ENCODE measurements at regions not wholly inside any gene's neighbourhood (a gene's known extent, or its start where the extent isn't known, plus 50 kb on each side); places are given as distances from the start of the nearest gene placed in this dataset.

DNA sequence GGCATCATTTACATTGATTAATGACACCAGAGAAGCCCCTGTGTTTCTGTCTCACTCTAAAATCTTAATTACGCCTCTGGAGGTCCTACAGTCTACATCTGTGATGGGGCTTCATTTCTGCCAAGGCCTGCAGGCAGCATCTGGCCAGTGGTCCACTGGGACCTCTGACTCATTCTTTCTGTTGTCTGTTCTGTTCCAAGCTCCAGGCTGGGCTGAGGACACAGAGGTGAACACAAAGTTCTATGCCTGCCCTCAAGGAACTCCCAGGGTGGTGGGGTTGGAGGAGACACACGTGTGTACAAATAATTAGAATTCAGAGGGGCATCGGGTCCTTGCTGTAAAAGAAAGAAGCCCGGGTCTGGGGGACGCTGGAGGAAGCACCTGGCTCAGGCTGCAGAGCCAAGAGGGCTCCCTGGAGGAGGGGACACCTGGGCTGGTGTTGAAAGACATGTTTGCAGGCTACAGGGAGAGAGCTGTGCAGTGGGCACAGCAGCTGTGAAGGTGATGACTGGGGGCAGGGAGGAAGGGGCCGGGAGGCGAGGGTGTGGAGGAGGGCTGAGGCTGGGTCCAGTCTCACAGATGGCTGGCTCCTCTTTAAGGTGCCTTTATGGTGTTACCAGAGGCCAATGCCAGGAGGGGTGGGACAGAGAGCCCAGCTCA, 103.3 kb upstream of the PRR23E start:
- peak in 1 of 2 experiments; percentile 12 for DNase-seq (ENCODE audit: low read depth in 2 of 2)

- no peak for DNase-seq (ENCODE audit: low read depth in 2 of 2)
Observed at GRCh38 chr3:127090218-127091160, 102.4 kb upstream of the PRR23E start.

GRCh38 chr3:127091376-127091775, 101.6 kb upstream of the PRR23E start:
- no peak for DNase-seq (ENCODE audit: low read depth in 2 of 2)

- DNase-seq (ENCODE audit: low read depth in 2 of 2) = no peak
Observed at GRCh38 chr3:127092368-127092767, 100.6 kb upstream of the PRR23E start.

DNA sequence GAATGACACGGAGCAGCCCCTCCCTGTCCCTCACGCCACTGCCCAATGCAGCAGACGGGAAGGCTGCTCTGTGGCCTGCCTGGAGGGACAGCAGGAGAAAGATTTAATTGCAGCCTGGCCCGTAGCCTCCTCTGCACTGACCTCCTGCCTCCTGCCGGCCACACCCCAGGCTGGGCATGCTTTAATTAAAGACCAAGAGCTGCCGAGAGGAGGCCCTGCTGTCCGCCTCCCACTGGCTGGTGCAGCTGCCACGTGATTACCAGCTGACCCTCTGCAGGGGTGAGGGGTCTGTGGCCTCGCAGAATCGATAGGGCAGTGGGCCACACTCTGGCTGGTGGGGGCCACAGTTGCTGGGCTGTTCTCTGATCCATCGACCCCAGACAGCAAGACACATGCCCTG, 100.2 kb upstream of the PRR23E start:
- DNase-seq (ENCODE audit: low read depth in 2 of 2) = no peak

- no peak for DNase-seq (ENCODE audit: low read depth in 2 of 2)
Observed at GRCh38 chr3:127093312-127093711, 99.6 kb upstream of the PRR23E start.

- DNase-seq (ENCODE audit: low read depth in 2 of 2) = no peak
Observed at GRCh38 chr3:127095774-127096173, 97.2 kb upstream of the PRR23E start.

DNA sequence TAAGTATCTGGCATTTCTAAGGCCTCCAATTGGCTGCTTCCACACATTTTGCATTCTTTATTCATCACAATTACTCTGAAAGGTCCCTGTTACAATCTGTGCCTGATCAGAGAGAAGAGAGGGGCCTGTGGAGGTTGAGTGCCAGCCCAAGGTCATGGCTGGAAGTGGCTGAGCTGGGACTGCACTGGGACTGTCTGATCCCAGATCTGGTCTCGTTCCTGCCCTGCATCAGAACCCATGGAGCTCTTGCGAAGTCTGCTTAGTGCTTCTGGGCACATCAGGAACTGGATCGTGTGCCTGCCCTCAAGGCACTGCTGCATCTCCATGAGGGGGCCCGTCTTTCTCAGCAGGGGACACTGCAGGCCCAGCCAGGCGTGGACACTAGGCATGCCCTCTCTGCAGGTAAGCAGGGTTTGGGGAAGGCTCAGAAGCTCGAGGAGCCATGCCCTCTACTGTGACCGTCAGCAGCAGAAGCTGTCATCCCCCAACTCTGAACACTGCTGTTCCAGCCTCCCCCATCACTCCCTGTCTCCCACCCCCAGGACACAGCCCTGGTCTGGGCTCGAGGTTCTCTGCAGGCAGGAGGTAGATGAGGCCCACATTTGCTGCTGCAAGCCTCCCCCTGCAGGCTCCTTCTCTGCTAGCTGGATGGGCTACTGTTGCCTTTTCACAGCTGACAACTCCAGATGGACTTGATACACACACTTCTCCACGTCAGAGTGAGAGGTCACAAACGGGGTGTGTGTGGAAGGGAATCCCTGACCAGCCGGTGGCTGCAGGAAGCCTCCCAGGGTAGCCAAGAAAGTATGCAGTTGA, 96.5 kb upstream of the PRR23E start:
- DNase-seq (ENCODE audit: low read depth in 2 of 2) = no peak

DNA sequence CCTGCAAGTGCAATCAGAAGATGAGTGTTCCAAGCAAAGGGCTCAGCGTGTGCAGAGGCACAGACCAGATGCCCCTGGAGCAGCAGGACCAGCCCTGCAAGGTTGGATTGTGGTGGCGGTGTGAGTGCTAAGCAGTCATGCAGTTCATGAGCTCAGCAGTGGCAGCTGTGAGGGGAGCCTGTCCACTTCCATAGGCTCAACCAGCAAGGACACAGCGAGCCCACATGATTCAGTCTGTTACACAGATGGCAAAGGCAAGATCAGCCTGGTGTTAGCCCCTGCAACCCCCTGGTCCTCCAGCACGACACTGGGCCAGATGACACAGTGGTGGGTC, 95.9 kb upstream of the PRR23E start:
- DNase-seq (ENCODE audit: low read depth in 2 of 2) = no peak

GRCh38 chr3:127097481-127097880, 95.5 kb upstream of the PRR23E start:
- no peak for DNase-seq (ENCODE audit: low read depth in 2 of 2)

GRCh38 chr3:127099982-127100381, 92.9 kb upstream of the PRR23E start:
- no peak for DNase-seq (ENCODE audit: low read depth in 2 of 2)

DNA sequence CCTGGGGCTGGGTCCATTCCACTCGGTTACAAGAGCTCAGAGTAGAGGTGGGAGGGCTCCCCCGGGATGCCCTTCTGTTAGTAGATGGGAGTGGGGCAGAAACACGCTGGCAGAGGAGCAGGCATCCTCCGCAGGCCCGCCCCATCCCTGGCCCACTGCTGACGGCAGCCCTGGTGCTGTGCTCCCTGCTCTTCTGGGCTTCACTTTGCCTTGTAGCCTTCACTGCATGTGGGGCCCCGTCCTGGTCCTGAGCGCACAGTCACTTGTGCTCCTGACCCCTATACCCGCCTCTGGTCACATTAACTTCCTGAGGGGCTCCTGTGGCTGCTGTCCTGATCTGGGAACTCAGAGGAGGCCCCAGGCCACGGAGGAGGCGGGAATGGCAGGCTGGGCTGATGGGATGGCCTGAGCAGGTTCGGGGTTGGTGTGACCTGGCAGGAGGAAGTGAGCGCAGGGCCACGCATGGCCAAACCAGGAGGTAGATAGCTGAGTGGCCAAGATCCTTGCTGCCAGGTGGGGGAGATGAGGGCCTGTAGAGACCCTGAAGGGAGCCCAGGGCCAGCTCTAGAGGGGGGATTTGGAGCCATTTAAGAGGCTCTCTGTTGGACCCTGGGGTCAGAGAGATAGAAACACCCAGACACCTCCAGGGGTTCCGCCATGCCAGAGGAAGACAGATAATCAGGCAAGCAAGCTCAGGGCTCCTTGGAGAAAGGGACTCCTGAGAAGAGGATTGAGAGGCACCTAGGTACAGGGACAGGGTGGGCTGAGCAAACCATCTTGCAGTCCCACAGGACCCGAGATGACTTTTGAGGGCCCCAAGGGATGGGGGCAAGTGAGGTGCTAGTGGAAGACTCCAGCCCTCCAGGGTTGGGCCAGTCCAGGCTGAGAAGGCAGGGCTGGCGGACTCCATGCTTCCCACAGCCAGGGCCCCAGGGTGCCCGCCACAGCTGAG, 92.2 kb upstream of the PRR23E start:
- DNase-seq (ENCODE audit: low read depth in 2 of 2) = no peak

DNA sequence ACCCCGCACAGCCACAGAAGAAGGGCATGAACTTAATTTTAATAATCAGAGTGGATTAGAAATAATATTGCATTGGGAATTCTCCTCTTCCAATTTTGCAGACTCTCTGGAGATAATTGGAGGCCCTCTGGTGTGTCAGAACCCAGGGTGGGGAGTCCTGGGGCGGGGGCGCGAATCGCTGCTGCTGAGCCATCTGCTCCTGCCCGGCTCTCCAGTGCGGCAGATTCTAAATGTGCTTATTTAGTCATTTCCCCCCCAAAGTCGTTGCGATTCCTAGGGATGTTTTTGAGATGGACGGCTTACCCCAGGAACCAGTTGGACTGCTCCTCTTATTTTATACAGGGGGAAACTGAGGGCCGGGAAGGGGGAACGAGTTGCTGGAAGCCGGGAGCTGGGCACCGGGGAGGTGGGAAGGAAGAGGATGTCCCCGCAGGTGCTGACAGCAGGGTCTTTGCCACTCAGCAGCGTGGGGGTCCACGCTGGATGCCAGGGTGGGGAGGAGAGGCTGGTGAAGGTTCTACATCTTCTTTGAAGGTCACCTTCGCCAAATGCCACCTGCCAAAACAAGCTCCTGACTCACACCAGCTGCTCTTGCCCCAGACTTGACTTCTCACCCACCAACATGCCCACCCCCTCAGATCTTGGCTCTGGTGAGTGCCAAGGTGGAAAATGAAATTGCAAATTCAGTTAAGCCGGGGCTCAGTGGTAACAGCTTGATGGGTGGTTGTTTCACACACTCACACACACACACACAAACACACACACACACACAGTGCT, 91.3 kb upstream of the PRR23E start:
- no peak for DNase-seq (ENCODE audit: low read depth in 2 of 2)

DNA sequence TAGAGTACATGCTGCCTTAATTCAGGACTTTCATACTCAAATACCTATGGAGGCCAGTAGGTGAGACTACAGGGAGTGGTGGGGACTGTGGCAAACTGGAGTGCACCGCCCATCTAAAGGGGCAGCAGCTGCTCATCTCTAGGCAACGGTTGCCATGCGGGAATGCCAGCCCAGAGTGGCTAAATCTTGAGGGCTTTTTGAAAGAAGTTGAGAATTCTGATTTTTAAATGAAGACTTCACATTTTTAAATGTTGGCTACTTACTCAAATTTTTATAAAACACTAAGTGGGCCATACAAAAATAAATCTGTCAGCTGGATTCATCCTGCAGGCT, 90.8 kb upstream of the PRR23E start:
- DNase-seq (ENCODE audit: low read depth in 2 of 2) = no peak

DNA sequence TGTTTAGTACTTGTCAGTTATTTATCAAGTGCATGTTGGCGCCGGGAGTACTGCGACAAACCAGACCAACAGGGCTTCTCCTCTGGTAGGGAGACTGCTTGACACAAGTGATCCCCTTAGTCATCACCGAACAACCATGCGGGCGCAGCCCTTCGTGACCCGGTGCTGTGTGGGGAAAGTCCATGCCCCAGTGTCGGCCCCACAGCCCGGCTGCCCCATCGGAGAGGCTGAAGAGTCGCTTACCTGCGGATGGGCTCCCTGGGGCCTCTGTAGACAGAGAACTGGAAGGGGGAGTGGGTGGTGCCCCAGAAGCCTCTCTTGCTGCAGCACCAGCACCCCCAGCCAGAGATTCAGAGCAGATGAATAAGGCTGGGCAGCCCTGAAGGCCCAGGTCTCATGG, 90.3 kb upstream of the PRR23E start:
- no peak for DNase-seq (ENCODE audit: low read depth in 2 of 2)

DNA sequence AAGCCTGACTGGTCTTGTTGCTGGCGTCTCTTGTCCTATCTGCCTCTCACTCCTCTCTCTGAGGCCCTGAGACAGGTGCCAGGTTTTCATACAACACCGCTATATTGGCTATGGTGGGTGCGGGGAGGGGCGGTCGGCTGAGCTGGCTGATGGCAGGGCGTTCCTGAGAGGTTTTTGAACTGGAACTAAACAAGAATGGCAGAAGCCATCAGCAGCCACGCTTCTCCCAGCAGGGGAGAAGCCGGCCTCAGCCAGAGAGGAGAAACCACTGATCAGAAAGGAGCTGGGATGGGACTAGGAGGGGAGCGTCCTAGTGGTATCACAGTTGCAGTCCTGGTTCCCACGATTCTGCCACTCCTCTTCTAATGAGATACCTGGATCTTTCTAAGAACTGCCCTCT, 89.9 kb upstream of the PRR23E start:
- DNase-seq (ENCODE audit: low read depth in 2 of 2) = no peak

DNA sequence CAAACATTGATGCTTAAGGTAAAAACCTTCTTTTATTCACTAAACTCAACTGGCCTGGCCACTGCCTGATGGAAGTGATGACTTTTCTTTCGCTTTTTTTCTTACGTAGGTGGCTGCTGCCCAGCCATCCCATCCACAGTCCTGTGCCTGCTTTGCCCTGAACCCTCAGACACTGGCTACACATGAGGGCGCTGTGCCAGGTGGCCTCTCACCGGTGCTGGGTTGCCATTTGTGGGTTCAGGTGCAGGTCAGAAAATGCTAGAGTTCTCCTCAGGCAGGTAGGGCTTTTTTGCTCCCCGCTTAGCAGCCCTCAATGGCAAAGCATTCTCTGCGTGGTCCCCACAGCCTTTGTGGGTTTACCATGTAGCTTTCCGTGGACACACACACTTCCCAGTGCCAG, 88.3 kb upstream of the PRR23E start:
- DNase-seq (ENCODE audit: low read depth in 2 of 2) = no peak

- DNase-seq (ENCODE audit: low read depth in 2 of 2) = no peak
Observed at GRCh38 chr3:127105587-127105986, 87.3 kb upstream of the PRR23E start.

DNA sequence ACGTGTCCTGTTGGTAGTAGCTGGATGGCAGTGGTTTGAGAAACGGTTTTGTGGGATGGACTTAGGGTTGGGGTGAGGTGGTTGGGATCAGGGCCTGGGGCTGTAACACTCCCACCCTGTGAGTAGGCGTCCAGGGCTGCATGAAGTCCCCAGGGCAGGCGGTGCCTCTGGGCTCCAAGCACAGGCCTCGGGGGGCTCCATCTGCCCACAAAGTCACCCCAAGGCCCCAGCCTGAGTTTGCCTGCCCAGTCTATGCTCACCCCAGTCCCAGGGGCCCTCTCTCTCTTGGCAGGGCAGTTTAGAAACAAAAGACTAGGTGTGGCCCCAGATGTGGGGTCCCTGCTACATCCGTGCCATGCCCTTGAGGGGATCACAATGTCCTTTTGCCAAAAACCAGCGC, 86.9 kb upstream of the PRR23E start:
- no peak for DNase-seq (ENCODE audit: low read depth in 2 of 2)

- no peak for DNase-seq (ENCODE audit: low read depth in 2 of 2)
Observed at GRCh38 chr3:127106456-127106855, 86.5 kb upstream of the PRR23E start.

DNA sequence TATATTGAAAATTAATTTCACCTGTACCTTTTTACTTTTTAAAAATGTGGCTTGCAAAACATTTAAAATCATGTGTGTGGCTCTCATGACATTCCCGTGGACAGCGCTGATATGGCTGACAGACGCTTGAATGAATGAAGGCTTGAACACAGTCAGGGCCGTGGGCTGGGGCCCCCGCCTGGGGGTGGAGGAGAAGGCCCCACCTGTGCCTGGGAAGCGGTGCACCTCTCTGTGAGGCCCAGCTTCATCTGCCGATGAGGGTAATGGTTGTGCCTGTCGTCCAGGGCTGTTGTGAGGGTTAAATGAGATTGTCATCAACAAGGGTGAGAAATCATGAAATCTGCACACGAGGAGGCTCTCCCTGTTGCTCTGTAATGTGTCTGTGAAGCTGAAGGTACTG, 85.9 kb upstream of the PRR23E start:
- DNase-seq (ENCODE audit: low read depth in 2 of 2) = no peak
